ENCODE measurements at regions not wholly inside any gene's neighbourhood (a gene's known extent, or its start where the extent isn't known, plus 50 kb on each side); places are given as distances from the start of the nearest gene placed in this dataset.
A peak's percentile ranks its signal among the peaks of the same experiment; 100 is the strongest.

GRCh38 chr9:89843591-89843990 is 238.8 kb downstream of the GADD45G start:
- no peak for TF ChIP-seq CTCF (IDR thresholded peaks at IDR 0.05; ENCODE audit: low read length, missing control alignments)
- DNase-seq (ENCODE audit: low read depth), result no peak

GRCh38 chr9:89844075-89844474 is 239.3 kb downstream of the GADD45G start:
- DNase-seq (ENCODE audit: low read depth), result no peak
- no peak overlapping the region for H3K4me3 ChIP-seq (replicated peaks; ENCODE audit: low read depth, low read length)
- TF ChIP-seq CTCF (IDR thresholded peaks at IDR 0.05; ENCODE audit: low read length, missing control alignments), result no peak

More at GRCh38 chr9:89843591-89843990, 238.8 kb downstream of the GADD45G start:
- no peak overlapping the region for H3K4me3 ChIP-seq (replicated peaks; ENCODE audit: low read depth, low read length)

- no peak for DNase-seq (ENCODE audit: low read depth)
- TF ChIP-seq CTCF (IDR thresholded peaks at IDR 0.05; ENCODE audit: low read length, missing control alignments), result no peak
- no peak overlapping the region for H3K4me3 ChIP-seq (replicated peaks; ENCODE audit: low read depth, low read length)
Measured at GRCh38 chr9:89844535-89844934, 239.7 kb downstream of the GADD45G start.

- TF ChIP-seq CTCF (IDR thresholded peaks at IDR 0.05; ENCODE audit: low read length, missing control alignments), result no peak
- DNase-seq (ENCODE audit: low read depth), result peak; percentile 9
- H3K4me3 ChIP-seq (replicated peaks; ENCODE audit: low read depth, low read length), result no peak overlapping the region
Measured at GRCh38 chr9:89845321-89845720, 240.5 kb downstream of the GADD45G start.

GRCh38 chr9:89845862-89846261 is 241.1 kb downstream of the GADD45G start:
- H3K4me3 ChIP-seq (replicated peaks; ENCODE audit: low read depth, low read length), result no peak overlapping the region
- DNase-seq (ENCODE audit: low read depth), result no peak
- TF ChIP-seq CTCF (IDR thresholded peaks at IDR 0.05; ENCODE audit: low read length, missing control alignments), result no peak

- TF ChIP-seq CTCF (IDR thresholded peaks at IDR 0.05; ENCODE audit: low read length, missing control alignments), result no peak
- H3K4me3 ChIP-seq (replicated peaks; ENCODE audit: low read depth, low read length), result no peak overlapping the region
- DNase-seq (ENCODE audit: low read depth), result no peak
Measured at GRCh38 chr9:89848060-89849040, 243.5 kb downstream of the GADD45G start.
